T-helper 17 cell (primary cell): ENCODE measurements at regions not wholly inside any gene's neighbourhood (a gene's known extent, or its start where the extent isn't known, plus 50 kb on each side); places are given as distances from the start of the nearest gene placed in this dataset.

Source experiments
- ATAC-seq: fragments of 150-1000 bp; cut with Tn5 transposase; 2 replicates; pipeline ENCODE4 v1.10.0; 2021; ENCODE audit warnings: mild to moderate bottlenecking, moderate library complexity
- DNase-seq, 3 donors: peaks; one replicate each; pipeline versions ENCODE4 v3.0.0 to v3.0.0-alpha.2; 2020 to 2021
- H3K9me3 ChIP-seq: one replicate; pipeline ENCODE4 v1.7.0; 2013; ENCODE audit warnings: low read length, mild to moderate bottlenecking; ENCODE audit not compliant: control insufficient read depth, poor library complexity, severe bottlenecking
- H3K27ac Mint-ChIP-seq: one replicate; pipeline ENCODE4 v1.8.0; 2022; ENCODE audit warnings: mild to moderate bottlenecking, moderate library complexity, mixed read lengths
- H3K27me3 Mint-ChIP-seq: one replicate; pipeline ENCODE4 v1.8.0; 2022; ENCODE audit warnings: mixed read lengths
- H3K36me3 Mint-ChIP-seq: one replicate; pipeline ENCODE4 v1.8.0; 2022; ENCODE audit warnings: low read depth, mixed read lengths
- H3K4me1 Mint-ChIP-seq: one replicate; pipeline ENCODE4 v1.8.0; 2022; ENCODE audit warnings: mild to moderate bottlenecking, mixed read lengths
- H3K4me3 Mint-ChIP-seq: one replicate; pipeline ENCODE4 v1.8.0; 2022; ENCODE audit warnings: mild to moderate bottlenecking, moderate library complexity, mixed read lengths

DNA sequence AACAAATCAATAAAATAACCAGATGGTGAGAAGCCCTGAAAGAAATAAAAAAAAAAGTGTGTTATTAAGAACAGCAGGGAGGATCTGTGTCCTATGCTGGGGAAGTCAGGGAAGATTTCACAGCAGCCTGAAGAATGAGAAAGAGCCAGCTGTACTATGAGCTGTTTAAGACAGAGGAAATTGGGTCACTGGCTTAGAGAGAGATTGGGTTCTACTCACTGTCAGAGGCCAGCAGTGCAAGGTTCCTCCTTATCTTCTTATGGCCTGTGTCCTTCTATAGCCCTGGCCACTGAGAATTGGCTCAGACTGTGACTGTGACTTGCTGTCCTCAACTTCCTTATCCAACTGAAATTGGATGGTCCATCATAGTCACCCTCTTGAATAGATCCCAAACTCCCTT lies 54.8 kb upstream of the FDX1 start:
- Mint-ChIP-seq H3K36me3 (no peaks in the 10 kb centered on the region), H3K4me3 (no peak overlapping the region), H3K27me3 (peaks cover 7% of the 10 kb centered on the region), H3K27ac (no peak overlapping the region), H3K4me1 (peaks cover 9% of the 10 kb centered on the region)
- DNase-seq (no peak), ATAC-seq (peak; percentile 27)
- H3K9me3 ChIP-seq, result no peaks in the 10 kb centered on the region

DNA sequence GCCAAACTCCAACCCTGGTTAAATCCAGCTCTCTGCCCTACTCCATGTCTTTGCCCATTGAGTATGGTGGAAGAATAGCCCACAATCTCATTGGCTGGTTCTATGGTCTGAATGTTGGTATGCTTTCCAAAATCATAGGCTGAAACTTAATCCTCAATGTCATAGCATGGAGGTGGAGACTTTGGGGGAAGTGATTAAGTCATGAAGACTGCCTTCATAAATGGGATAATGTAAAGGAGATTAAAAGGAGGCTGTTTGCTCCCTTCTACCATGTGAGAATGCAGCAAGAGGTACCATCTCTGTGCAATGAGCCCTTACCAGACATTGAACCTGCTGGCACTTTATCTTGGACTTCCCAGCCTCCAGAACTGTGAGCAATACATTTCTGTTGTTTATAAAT lies 54.4 kb upstream of the FDX1 start:
- no peaks in the 10 kb centered on the region for H3K9me3 ChIP-seq
- H3K27me3 Mint-ChIP-seq, result peaks cover 7% of the 10 kb centered on the region
- H3K4me1 Mint-ChIP-seq, result peaks cover 9% of the 10 kb centered on the region
- no peak for ATAC-seq
- DNase-seq, result no peak
- no peaks in the 10 kb centered on the region for H3K36me3 Mint-ChIP-seq
- H3K4me3 Mint-ChIP-seq, result no peak overlapping the region
- H3K27ac Mint-ChIP-seq, result no peak overlapping the region

DNA sequence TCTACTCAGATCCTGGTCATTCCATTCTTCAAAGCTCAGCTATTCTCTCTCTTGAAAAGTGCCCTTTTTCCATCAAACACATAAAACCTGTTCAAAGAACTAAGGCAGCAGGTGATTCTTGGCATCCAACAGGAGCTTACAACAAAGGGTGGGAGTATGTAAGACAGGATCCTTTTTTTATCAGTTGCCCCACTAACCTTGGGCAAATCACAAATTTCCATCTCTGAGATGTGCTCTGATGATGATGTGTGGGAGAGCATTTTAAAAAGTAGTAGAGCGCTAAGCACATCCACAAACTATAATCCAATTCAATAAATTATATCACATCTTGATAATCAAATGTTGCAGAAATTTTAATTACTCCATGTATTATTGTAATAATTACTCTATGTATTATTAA lies 53.7 kb upstream of the FDX1 start:
- no peak overlapping the region for H3K4me3 Mint-ChIP-seq
- DNase-seq (no peak), ATAC-seq (no peak)
- no peak overlapping the region for H3K27ac Mint-ChIP-seq
- H3K27me3 Mint-ChIP-seq, result peaks cover 7% of the 10 kb centered on the region
- H3K36me3 Mint-ChIP-seq, result no peaks in the 10 kb centered on the region
- H3K4me1 Mint-ChIP-seq, result peaks cover 9% of the 10 kb centered on the region
- no peaks in the 10 kb centered on the region for H3K9me3 ChIP-seq

DNA sequence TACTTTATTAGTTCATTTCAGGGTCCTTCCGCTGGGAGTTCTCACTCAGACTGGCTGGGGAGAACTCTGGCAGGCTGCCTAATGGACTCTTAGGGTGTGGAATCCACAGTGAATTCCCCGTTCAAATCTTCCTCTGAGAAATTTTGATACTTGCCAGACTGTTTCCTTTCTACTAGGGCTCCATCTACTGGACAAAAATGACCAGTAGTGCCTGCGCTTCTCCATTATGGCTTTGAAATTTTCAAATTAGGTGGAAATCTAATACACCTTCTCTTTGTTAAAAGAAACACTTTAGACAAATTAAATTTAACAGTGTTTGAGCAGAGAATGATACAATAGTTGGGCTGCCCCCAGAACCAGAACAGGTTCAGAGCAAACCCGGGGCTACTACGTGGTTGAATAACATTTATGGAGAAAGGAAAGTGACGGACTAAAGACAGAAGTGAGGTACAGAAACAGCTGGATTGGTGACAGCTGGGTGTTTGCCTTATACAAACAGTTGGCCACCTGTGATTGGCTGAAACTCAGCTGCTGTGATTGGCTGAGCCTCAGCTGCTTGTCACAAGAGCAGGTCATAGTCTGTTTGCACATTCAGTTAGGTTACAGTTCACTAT lies 52.9 kb upstream of the FDX1 start:
- Mint-ChIP-seq H3K4me1 (peaks cover 9% of the 10 kb centered on the region), H3K27me3 (peaks cover 7% of the 10 kb centered on the region), H3K27ac (peak overlapping the region; percentile 43), H3K36me3 (no peaks in the 10 kb centered on the region), H3K4me3 (no peak overlapping the region)
- DNase-seq (no peak), ATAC-seq (peak; percentile 67)
- H3K9me3 ChIP-seq, result no peaks in the 10 kb centered on the region

DNA sequence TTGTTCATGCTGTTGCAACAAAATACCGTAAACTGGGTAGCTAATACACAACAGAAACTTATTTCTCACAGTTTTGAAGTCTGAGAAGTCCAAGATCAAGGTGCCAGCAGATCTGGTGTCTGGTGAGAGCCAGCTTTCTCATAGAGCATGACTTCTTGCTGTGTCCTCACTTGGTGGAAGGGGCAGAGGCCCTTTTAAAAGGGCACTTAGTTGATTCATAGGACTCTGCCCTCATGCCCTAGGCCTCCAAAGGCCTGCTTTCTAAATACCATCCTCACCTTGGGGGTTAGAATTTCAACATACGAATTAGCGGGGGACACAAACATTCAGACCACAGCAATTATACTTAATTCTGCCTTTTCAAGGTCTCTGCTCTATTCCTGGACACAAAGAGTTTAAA lies 52.3 kb upstream of the FDX1 start:
- ATAC-seq, result no peak
- no peak for DNase-seq
- no peaks in the 10 kb centered on the region for H3K36me3 Mint-ChIP-seq
- H3K4me1 Mint-ChIP-seq, result peaks cover 9% of the 10 kb centered on the region
- H3K27ac Mint-ChIP-seq, result no peak overlapping the region
- peaks cover 7% of the 10 kb centered on the region for H3K27me3 Mint-ChIP-seq
- H3K9me3 ChIP-seq, result no peaks in the 10 kb centered on the region
- no peak overlapping the region for H3K4me3 Mint-ChIP-seq

DNA sequence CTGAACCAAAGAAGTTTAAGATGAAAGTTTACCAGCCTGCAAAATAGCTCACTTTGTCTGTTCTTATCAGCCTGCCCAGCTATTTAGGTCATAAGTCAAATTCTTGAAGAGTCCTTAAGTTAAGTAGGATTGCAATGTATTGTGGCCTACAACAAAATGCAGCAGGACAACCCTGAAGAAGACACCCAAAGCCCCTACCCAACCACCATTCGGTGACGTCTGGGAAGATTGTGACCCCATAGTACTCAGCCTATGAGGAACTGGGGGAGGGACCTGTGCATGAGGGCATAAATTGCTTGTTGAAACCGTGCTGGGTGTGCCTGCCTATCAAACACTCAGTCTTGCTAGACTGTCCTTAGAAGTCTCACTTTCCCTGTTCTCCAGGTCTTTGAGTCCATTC lies 50.5 kb upstream of the FDX1 start:
- Mint-ChIP-seq H3K27me3 (peaks cover 7% of the 10 kb centered on the region), H3K4me3 (no peak overlapping the region), H3K27ac (no peak overlapping the region), H3K36me3 (no peaks in the 10 kb centered on the region), H3K4me1 (peaks cover 9% of the 10 kb centered on the region)
- ATAC-seq (no peak), DNase-seq (no peak)
- no peaks in the 10 kb centered on the region for H3K9me3 ChIP-seq

DNA sequence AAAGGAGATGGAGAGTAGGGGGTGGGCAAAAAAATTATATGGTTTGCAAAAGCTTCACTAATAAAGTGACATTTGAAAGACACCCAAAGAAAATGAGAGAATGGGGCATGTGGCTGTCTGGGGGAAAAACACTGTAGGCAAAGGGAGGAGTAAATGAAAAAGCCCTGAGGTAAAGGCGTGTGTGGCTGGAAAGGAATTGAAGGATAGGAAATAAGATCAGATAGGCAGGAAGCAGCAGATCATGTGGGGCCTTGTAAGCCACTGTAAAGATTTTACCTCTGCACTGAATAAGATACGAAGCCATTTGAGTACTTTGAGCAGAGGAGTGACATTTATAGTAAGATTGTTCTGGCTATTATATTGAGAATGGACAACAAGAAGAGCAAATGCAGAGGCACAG lies 49.8 kb upstream of the FDX1 start:
- H3K4me1 Mint-ChIP-seq, result peaks cover 9% of the 10 kb centered on the region
- H3K36me3 Mint-ChIP-seq, result no peaks in the 10 kb centered on the region
- peaks cover 7% of the 10 kb centered on the region for H3K27me3 Mint-ChIP-seq
- DNase-seq, result no peak
- ATAC-seq, result no peak
- H3K4me3 Mint-ChIP-seq, result no peak overlapping the region
- H3K27ac Mint-ChIP-seq, result no peak overlapping the region
- no peaks in the 10 kb centered on the region for H3K9me3 ChIP-seq
